NB4 (cell line): ENCODE measurements at regions not wholly inside any gene's neighbourhood (a gene's known extent, or its start where the extent isn't known, plus 50 kb on each side); places are given as distances from the start of the nearest gene placed in this dataset.

ENCODE experiments used
- DNase-seq: peaks from one replicate; pipeline ENCODE4 v3.0.0; 2010; ENCODE audit warnings: low read depth
- H3K4me3 ChIP-seq: one replicate; pipeline ENCODE4 v1.5.1; 2011; ENCODE audit warnings: mild to moderate bottlenecking, low read depth, low read length, moderate library complexity
- CTCF ChIP-seq: IDR thresholded peaks from one replicate; pipeline ENCODE4 v1.5.1; 2012; ENCODE audit warnings: low read depth, low read length
- MAX ChIP-seq: IDR thresholded peaks from 2 replicates; pipeline ENCODE4 v1.6.1; 2011; ENCODE audit warnings: low read depth, low read length
- MYC ChIP-seq: IDR thresholded peaks from 2 replicates; pipeline ENCODE4 v1.6.1; 2011; ENCODE audit warnings: low read depth, low read length
- POLR2A ChIP-seq: IDR thresholded peaks from 2 replicates; pipeline ENCODE4 v1.6.1; 2011; ENCODE audit warnings: mild to moderate bottlenecking; ENCODE audit not compliant: insufficient read length; ENCODE audit errors: extremely low read depth

DNA sequence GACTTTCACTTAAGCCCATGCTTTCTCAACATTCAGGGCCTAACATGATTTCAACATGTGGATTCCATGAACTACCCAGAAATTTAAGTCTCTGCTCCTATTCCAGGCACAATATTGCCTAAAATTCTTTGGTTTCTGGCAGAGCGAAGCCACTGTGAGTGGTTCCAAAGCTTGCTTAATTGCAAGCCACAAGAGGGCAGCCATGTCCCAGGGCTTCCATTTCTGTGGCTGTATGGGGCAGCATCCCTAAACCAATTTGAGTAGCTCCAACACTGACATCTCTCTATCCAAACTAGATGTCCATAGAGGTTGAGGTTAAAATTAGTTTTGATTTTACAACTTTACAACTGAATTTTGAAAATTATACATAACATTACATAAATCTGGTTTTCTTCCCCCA lies 56.3 kb upstream of the MDFIC start:
- DNase-seq: peak; percentile 47
- TF ChIP-seq MYC (no peak), CTCF (peak; percentile 68), MAX (no peak), POLR2A (no peak)
- H3K4me3 ChIP-seq: no peak overlapping the region
